Astrocyte of the spinal cord (primary cell): ENCODE measurements at regions not wholly inside any gene's neighbourhood (a gene's known extent, or its start where the extent isn't known, plus 50 kb on each side); places are given as distances from the start of the nearest gene placed in this dataset.

Experiments
- DNase-seq: peaks from one replicate; pipeline ENCODE4 v3.0.0; 2011; ENCODE audit warnings: low read depth, low spot score
- H3K4me3 ChIP-seq: 2 replicates; pipeline ENCODE4 v1.5.1; 2011; ENCODE audit warnings: low read depth, mild to moderate bottlenecking, low read length, moderate library complexity
- in situ Hi-C: cut with HindIII; loops from 2 replicates; pipeline ENCODE4 v1.10.0; 2017; ENCODE audit warnings: low sequenced_read_pairs
- TF ChIP-seq, protein P1 (sequence below): IDR thresholded peaks from 2 replicates; pipeline ENCODE4 v1.5.1; 2012; ENCODE audit warnings: low read depth, mild to moderate bottlenecking, low read length, inconsistent platforms

DNA sequence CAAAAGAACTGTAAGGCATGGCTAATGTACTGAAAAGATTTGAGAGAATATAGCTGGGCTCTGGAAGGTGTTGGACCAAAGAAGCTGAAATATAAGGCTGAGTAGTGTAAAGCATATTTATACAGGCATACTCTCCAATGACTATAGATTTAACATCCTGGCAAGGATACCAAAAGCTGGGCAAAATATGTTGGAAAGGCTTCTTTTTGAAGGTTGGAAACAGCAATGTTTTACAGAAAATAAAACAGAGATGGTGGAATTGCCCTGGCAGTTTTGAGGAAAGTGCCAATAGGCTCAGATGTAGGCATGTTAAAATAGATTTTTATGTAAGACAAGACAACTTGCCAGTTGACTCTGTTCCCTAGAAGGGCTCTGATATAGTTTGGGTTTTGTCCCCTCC, 184.1 kb upstream of the SHISA6 start:
- TF ChIP-seq, protein P1, sequence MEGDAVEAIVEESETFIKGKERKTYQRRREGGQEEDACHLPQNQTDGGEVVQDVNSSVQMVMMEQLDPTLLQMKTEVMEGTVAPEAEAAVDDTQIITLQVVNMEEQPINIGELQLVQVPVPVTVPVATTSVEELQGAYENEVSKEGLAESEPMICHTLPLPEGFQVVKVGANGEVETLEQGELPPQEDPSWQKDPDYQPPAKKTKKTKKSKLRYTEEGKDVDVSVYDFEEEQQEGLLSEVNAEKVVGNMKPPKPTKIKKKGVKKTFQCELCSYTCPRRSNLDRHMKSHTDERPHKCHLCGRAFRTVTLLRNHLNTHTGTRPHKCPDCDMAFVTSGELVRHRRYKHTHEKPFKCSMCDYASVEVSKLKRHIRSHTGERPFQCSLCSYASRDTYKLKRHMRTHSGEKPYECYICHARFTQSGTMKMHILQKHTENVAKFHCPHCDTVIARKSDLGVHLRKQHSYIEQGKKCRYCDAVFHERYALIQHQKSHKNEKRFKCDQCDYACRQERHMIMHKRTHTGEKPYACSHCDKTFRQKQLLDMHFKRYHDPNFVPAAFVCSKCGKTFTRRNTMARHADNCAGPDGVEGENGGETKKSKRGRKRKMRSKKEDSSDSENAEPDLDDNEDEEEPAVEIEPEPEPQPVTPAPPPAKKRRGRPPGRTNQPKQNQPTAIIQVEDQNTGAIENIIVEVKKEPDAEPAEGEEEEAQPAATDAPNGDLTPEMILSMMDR = no peak
- DNase-seq = no peak
- in situ Hi-C loops = no loop called here
- H3K4me3 ChIP-seq = no peak overlapping the region

DNA sequence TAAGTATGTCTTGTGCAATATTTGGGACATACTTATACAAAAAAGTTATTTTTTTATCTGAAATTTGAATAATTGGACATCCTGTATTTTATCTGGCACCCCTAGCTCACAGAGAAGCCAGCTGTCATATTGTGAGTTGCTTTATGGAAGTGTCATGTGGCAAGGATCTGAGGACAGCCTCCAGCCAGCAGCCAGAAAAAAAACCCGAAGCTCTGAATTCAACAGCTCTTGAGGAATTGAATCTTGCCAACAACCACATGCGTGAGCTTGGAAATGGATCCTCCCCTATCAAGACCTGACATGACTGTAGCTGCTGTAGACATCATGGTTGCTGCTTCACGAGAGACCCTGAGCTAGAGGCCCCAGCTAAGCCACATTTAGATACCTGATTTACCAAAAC, 187.2 kb upstream of the SHISA6 start:
- no peak overlapping the region for H3K4me3 ChIP-seq
- in situ Hi-C loops = no loop called here
- TF ChIP-seq, protein P1 = no peak
- DNase-seq = no peak

DNA sequence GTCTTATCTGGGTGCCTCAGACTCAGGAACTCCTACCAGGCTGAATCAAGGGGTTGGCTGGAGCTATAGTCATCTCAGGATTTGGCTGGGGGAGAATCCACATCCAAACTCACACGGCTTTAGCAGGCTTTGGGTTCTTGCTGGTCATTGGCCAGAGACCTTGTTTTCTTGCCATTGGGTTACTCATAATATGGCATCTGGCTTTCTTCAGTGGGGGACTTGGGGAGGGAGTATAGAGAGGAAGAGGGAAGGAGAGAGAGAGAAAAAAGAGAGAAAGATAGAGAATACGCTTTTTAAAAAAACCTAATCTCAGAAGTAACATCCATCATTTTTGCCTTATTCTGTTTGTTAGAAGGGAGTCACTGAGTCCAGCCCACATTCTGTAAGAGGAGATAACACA, 191.5 kb upstream of the SHISA6 start:
- TF ChIP-seq, protein P1 = no peak
- DNase-seq = no peak
- no peak overlapping the region for H3K4me3 ChIP-seq
- in situ Hi-C loops = no loop called here

GRCh38 chr17:11047228-11047627, 193.8 kb upstream of the SHISA6 start:
- TF ChIP-seq, protein P1 = no peak
- H3K4me3 ChIP-seq = no peak overlapping the region
- DNase-seq = no peak
- in situ Hi-C loops = no loop called here

- in situ Hi-C loops = no loop called here
- DNase-seq = no peak
- H3K4me3 ChIP-seq = no peak overlapping the region
- TF ChIP-seq, protein P1 = no peak
Measured at GRCh38 chr17:11039342-11039741, 201.5 kb upstream of the PIRT start.

DNA sequence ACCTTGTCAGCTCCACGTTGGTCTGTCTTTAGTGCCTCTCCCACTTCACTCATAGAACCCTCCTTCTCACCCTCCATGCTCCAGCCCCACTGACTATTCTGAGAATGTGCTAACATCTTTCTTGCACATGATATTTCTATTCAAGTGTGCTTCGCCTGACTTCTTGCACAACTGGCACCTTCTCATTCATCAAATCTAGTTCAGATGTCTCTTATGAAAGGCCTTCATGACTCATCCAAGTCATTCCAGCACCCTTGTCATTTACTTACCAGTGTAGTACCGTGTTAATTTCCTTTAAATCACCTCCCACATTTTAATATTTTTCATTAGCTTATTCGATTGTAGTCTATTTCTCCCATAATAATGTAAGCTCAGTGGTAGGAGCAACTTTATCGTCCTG, 197.8 kb upstream of the PIRT start:
- TF ChIP-seq, protein P1 = no peak
- in situ Hi-C loops = no loop called here
- DNase-seq = no peak
- H3K4me3 ChIP-seq = no peak overlapping the region

- no peak for DNase-seq
- H3K4me3 ChIP-seq = no peak overlapping the region
- TF ChIP-seq, protein P1 = peak; percentile 18
- in situ Hi-C loops = no loop called here
Measured at GRCh38 chr17:11031787-11032186, 193.9 kb upstream of the PIRT start.
